ENCODE measurements at regions not wholly inside any gene's neighbourhood (a gene's known extent, or its start where the extent isn't known, plus 50 kb on each side); places are given as distances from the start of the nearest gene placed in this dataset.

DNA sequence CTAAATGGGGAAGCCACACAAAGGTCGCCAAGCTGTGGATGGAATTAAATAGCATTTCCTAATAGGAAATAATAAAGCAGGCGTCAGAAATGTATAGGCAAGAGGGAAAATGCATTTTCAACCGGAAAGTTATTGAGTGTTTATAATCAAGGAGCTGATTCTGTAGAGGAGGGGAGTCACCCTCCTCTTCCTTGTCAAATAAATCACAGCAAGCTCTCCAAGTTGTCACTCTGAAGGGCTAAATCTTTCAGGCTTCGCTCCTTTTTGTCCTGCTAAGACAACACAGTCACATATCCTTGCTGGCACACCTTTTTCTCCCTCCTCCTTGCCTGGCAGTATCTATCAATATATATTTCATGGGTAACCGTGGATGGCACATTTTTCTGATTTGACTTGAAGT lies 338.4 kb downstream of the SATB1 start:
- TF ChIP-seq, protein P1, sequence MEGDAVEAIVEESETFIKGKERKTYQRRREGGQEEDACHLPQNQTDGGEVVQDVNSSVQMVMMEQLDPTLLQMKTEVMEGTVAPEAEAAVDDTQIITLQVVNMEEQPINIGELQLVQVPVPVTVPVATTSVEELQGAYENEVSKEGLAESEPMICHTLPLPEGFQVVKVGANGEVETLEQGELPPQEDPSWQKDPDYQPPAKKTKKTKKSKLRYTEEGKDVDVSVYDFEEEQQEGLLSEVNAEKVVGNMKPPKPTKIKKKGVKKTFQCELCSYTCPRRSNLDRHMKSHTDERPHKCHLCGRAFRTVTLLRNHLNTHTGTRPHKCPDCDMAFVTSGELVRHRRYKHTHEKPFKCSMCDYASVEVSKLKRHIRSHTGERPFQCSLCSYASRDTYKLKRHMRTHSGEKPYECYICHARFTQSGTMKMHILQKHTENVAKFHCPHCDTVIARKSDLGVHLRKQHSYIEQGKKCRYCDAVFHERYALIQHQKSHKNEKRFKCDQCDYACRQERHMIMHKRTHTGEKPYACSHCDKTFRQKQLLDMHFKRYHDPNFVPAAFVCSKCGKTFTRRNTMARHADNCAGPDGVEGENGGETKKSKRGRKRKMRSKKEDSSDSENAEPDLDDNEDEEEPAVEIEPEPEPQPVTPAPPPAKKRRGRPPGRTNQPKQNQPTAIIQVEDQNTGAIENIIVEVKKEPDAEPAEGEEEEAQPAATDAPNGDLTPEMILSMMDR (IDR thresholded peaks at IDR 0.05), result no peak
- TF ChIP-seq EZH2 (IDR thresholded peaks at IDR 0.05; ENCODE audit: borderline replicate concordance, insufficient read depth, low read depth, low read length, poor library complexity, severe bottlenecking), result no peak

All from B cell (primary cell).